ENCODE measurements at regions not wholly inside any gene's neighbourhood (a gene's known extent, or its start where the extent isn't known, plus 50 kb on each side); places are given as distances from the start of the nearest gene placed in this dataset.

DNA sequence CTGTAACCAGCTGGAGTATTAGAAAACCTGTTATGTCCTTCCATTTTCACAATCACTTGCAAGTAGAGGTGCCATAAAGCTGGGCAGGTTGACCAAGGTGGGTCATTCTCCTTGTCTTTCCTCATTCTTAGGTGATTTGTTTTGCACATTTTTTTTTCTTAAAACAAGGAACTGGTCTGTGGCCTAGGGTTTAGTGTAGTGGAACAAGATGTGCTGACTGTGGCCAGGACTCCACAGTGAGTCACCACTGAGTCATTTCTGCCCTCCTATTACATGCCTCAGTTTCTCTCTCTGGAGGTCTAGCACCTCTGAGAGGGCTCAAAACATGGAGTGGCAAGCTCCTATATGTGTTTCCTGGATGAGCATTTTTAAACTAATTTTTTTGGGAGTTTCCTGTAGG is 355.9 kb downstream of the GPM6A start:
- FAIRE-seq, result no peak
- Histone ChIP-seq H3K79me2 (ENCODE audit: control insufficient read depth in 1 of 2, insufficient read depth in 2 of 2, low read length in 2 of 2) (no peaks in the 10 kb centered on the region), H2BK5ac (ENCODE audit: low read depth, low read length) (no peak overlapping the region), H2BK12ac (ENCODE audit: low read depth, low read length) (no peak overlapping the region), H3K27me3 (replicated peaks in 1 of 4; ENCODE audit: control insufficient read depth in 3 of 4, extremely low read depth in 1 of 4, insufficient read depth in 3 of 4, low read length in 3 of 4) (no peaks in the 10 kb centered on the region), H3K14ac (ENCODE audit: insufficient read length) (no peak overlapping the region), H4K20me1 (replicated peaks in 1 of 2; ENCODE audit: control insufficient read depth in 1 of 2, insufficient read depth in 2 of 2, low read length in 2 of 2) (no peaks in the 10 kb centered on the region), H3K79me1 (ENCODE audit: low read depth, low read length) (no peaks in the 10 kb centered on the region), H3K56ac (replicated peaks; ENCODE audit: insufficient read length, low read depth, low read length) (no peak overlapping the region), H3K4me2 (ENCODE audit: insufficient read depth in 1 of 2, low read depth in 2 of 2, low read length in 2 of 2) (no peak overlapping the region), H3K23ac (ENCODE audit: insufficient read length) (no peak overlapping the region), H4K8ac (ENCODE audit: extremely low read depth, insufficient read depth, low read length) (no peak overlapping the region), H3K4ac (replicated peaks; ENCODE audit: insufficient read length, low read depth, low read length) (no peak overlapping the region), H3K9me3 (ENCODE audit: insufficient read depth in 2 of 2, low read depth in 1 of 2, low read length in 1 of 2) (peaks cover 5% of the 10 kb centered on the region in 2 experiments; a peak in 1 of 4 replicates), H3K18ac (ENCODE audit: extremely low read depth, low read length) (no peak overlapping the region), H2BK20ac (ENCODE audit: low read length) (no peak overlapping the region), H3K36me3 (ENCODE audit: control insufficient read depth in 2 of 4, insufficient read depth in 4 of 4, low read length in 3 of 4) (no peaks in the 10 kb centered on the region; a peak in 1 of 8 replicates), H4K5ac (ENCODE audit: insufficient read length, low read depth, low read length) (no peak overlapping the region), H4K91ac (replicated peaks; ENCODE audit: insufficient read length, low read length) (no peak overlapping the region), H3K23me2 (ENCODE audit: low read depth, low read length) (no peaks in the 10 kb centered on the region), H3K9ac (replicated peaks in 1 of 4; ENCODE audit: extremely low read depth in 1 of 4, low read depth in 3 of 4, low read length in 3 of 4) (no peak overlapping the region), H3K4me3 (ENCODE audit: extremely low read depth in 1 of 4, insufficient read depth in 2 of 4, low read depth in 3 of 4, low read length in 4 of 4) (no peak overlapping the region), H3K4me1 (replicated peaks in 1 of 4; ENCODE audit: control insufficient read depth in 3 of 4, insufficient read depth in 4 of 4, low read length in 3 of 4) (peaks cover 0 to 1% (median 0%) of the 10 kb centered on the region in 4 experiments; a peak in 2 of 7 replicates), H3K27ac (ENCODE audit: low read depth, low read length) (no peak overlapping the region), H2BK15ac (ENCODE audit: low read length) (no peak overlapping the region), H2AK5ac (ENCODE audit: low read depth, low read length) (no peak overlapping the region), H2AFZ (ENCODE audit: low read length) (no peak overlapping the region), H2BK120ac (replicated peaks; ENCODE audit: low read depth, low read length) (no peak overlapping the region)
- TF ChIP-seq NANOG (IDR thresholded peaks at IDR 0.05; ENCODE audit: insufficient read depth, low read depth, low read length, poor library complexity, severe bottlenecking) (no peak), KDM5A (IDR thresholded peaks at IDR 0.05; ENCODE audit: low read length) (no peak), RAD21 (IDR thresholded peaks at IDR 0.05 in 1 of 2, conservative IDR thresholded peaks at IDR 0.05 in 1 of 2; ENCODE audit: low read depth in 2 of 2, low read length in 2 of 2) (no peak), BCL11A (IDR thresholded peaks at IDR 0.05; ENCODE audit: low read depth in 2 of 2, low read length in 2 of 2) (no peak), SIX5 (IDR thresholded peaks at IDR 0.05; ENCODE audit: low read depth, low read length) (no peak), TEAD4 (IDR thresholded peaks at IDR 0.05; ENCODE audit: low read depth, low read length) (no peak), SUZ12 (IDR thresholded peaks at IDR 0.05; ENCODE audit: low read length) (no peak)
- no peak for DNase-seq (ENCODE audit: low read depth in 1 of 2, low spot score in 2 of 2)
- CTCF ChIA-PET (ENCODE audit: partially characterized antibody), result interaction anchor here (0.7 to 1.7 kb wide), 3 partner anchors 12 to 645 kb away, joined by 3 read pairs; no protein-coding TSS in a partner anchor
- POLR2A ChIA-PET (ENCODE audit: partially characterized antibody), result no interaction called here

Data from H1 (cell line).